HEK293 (cell line): ENCODE measurements at regions not wholly inside any gene's neighbourhood (a gene's known extent, or its start where the extent isn't known, plus 50 kb on each side); places are given as distances from the start of the nearest gene placed in this dataset.

Experiments
- CTCF ChIA-PET: fragments of 350-600 bp; formaldehyde crosslinking; extraction: SDS; loops from one replicate; lab custom pipeline; 2021; ENCODE audit warnings: antibody characterized with exemption; lab: Yijun Ruan, JAX
- POLR2A ChIA-PET: fragments of 300-600 bp; formaldehyde crosslinking; extraction: SDS; loops from one replicate; lab custom pipeline; 2020; ENCODE audit warnings: antibody characterized with exemption, inconsistent platforms; lab: Yijun Ruan, JAX
- H3K27ac ChIP-seq: fragments of 200-500 bp; sonication (Bioruptor generic); 2 replicates; pipeline ENCODE4 v1.5.1; 2014; ENCODE audit warnings: low read depth, low read length, control low read depth, inconsistent platforms; ENCODE audit errors: extremely low read depth
- H3K36me3 ChIP-seq, 2 experiments: fragments of 200-500 bp in 1 of 2; sonication (Bioruptor generic) in 1 of 2; 1 replicate in 1 of 2; 2 replicates in 1 of 2; pipeline ENCODE4 v1.5.1; 2014 to 2017; ENCODE audit warnings: inconsistent platforms in 2 of 2, low read length in 2 of 2; ENCODE audit not compliant: control insufficient read depth in 2 of 2, insufficient read depth in 1 of 2
- H3K4me1 ChIP-seq: fragments of 200-500 bp; sonication (Bioruptor generic); 2 replicates; pipeline ENCODE4 v1.5.1; 2014; ENCODE audit warnings: mild to moderate bottlenecking, low read length, inconsistent platforms; ENCODE audit not compliant: control insufficient read depth, insufficient read depth
- H3K4me3 ChIP-seq: 2 replicates; pipeline ENCODE4 v1.5.1; 2011; ENCODE audit warnings: low read depth, mild to moderate bottlenecking, control low read depth, low read length, moderate library complexity
- H3K9me3 ChIP-seq: fragments of 200-500 bp; sonication (Bioruptor generic); 2 replicates; pipeline ENCODE4 v1.5.1; 2014; ENCODE audit warnings: low read depth, low read length, inconsistent platforms; ENCODE audit not compliant: control insufficient read depth, insufficient read depth
- FEZF1 ChIP-seq: fragments of 450-650 bp; formaldehyde crosslinking; IDR thresholded peaks from 2 replicates; pipeline ENCODE4 v1.5.1; 2016; ENCODE audit warnings: missing biosample characterization, missing genetic modification characterization
- GLIS2 ChIP-seq: fragments of 450-650 bp; formaldehyde crosslinking; IDR thresholded peaks from 2 replicates; pipeline ENCODE4 v1.5.1; 2016; ENCODE audit warnings: missing biosample characterization, missing genetic modification characterization
- HOXC10 ChIP-seq: sonication (generic); formaldehyde crosslinking; IDR thresholded peaks from 2 replicates; pipeline ENCODE4 v1.8.1; 2023; ENCODE audit warnings: mild to moderate bottlenecking, missing genetic modification reagents
- HOXD13 ChIP-seq: sonication (generic); formaldehyde crosslinking; IDR thresholded peaks from 2 replicates; pipeline ENCODE4 v1.8.0; 2022; ENCODE audit warnings: missing genetic modification reagents, borderline replicate concordance
- MEIS1 ChIP-seq: sonication (generic); formaldehyde crosslinking; IDR thresholded peaks from 2 replicates; pipeline ENCODE4 v1.8.1; 2022; ENCODE audit warnings: missing genetic modification reagents, mild to moderate bottlenecking, borderline replicate concordance
- OVOL3 ChIP-seq: fragments of 450-650 bp; formaldehyde crosslinking; IDR thresholded peaks from 2 replicates; pipeline ENCODE4 v1.5.1; 2016; ENCODE audit warnings: missing biosample characterization, missing genetic modification characterization
- REPIN1 ChIP-seq: fragments of 450-650 bp; formaldehyde crosslinking; IDR thresholded peaks from 2 replicates; pipeline ENCODE4 v1.5.1; 2017; ENCODE audit warnings: missing biosample characterization, missing genetic modification characterization, low read depth
- SALL2 ChIP-seq: fragments of 450-650 bp; formaldehyde crosslinking; IDR thresholded peaks from 2 replicates; pipeline ENCODE4 v1.5.0; 2017; ENCODE audit warnings: missing biosample characterization, mild to moderate bottlenecking, missing genetic modification characterization, borderline replicate concordance
- SCRT1 ChIP-seq: fragments of 450-650 bp; formaldehyde crosslinking; IDR thresholded peaks from 2 replicates; pipeline ENCODE4 v1.5.1; 2016; ENCODE audit warnings: missing biosample characterization, missing genetic modification characterization, borderline replicate concordance
- SCRT2 ChIP-seq: fragments of 450-650 bp; formaldehyde crosslinking; IDR thresholded peaks from 2 replicates; pipeline ENCODE4 v1.5.1; 2016; ENCODE audit warnings: missing biosample characterization, missing genetic modification characterization
- ZBTB1 ChIP-seq: fragments of 450-650 bp; formaldehyde crosslinking; IDR thresholded peaks from 2 replicates; pipeline ENCODE4 v1.5.1; 2016; ENCODE audit warnings: missing biosample characterization, missing genetic modification characterization
- ZBTB21 ChIP-seq: fragments of 450-650 bp; formaldehyde crosslinking; IDR thresholded peaks from 2 replicates; pipeline ENCODE4 v1.5.1; 2017; ENCODE audit warnings: missing biosample characterization, missing genetic modification characterization
- ZBTB48 ChIP-seq: fragments of 450-650 bp; formaldehyde crosslinking; IDR thresholded peaks from 2 replicates; pipeline ENCODE4 v1.5.1; 2016; ENCODE audit warnings: missing biosample characterization, missing genetic modification characterization
- ZNF138 ChIP-seq: fragments of 450-650 bp; formaldehyde crosslinking; IDR thresholded peaks from 2 replicates; pipeline ENCODE4 v1.5.1; 2016; ENCODE audit warnings: missing biosample characterization, missing genetic modification characterization, borderline replicate concordance
- ZNF140 ChIP-seq: fragments of 450-650 bp; formaldehyde crosslinking; IDR thresholded peaks from 2 replicates; pipeline ENCODE4 v1.5.1; 2016; ENCODE audit warnings: missing biosample characterization, missing genetic modification characterization
- ZNF157 ChIP-seq: fragments of 450-650 bp; formaldehyde crosslinking; IDR thresholded peaks from 2 replicates; pipeline ENCODE4 v1.5.1; 2016; ENCODE audit warnings: missing biosample characterization, missing genetic modification characterization
- ZNF184 ChIP-seq: fragments of 450-650 bp; IDR thresholded peaks from 2 replicates; pipeline ENCODE4 v1.5.1; 2018; ENCODE audit warnings: missing biosample characterization, mild to moderate bottlenecking, missing genetic modification characterization
- ZNF2 ChIP-seq: fragments of 450-650 bp; formaldehyde crosslinking; IDR thresholded peaks from 2 replicates; pipeline ENCODE4 v1.5.1; 2016; ENCODE audit warnings: missing biosample characterization, missing genetic modification characterization
- ZNF202 ChIP-seq: fragments of 450-650 bp; formaldehyde crosslinking; IDR thresholded peaks from 2 replicates; pipeline ENCODE4 v1.5.1; 2016; ENCODE audit warnings: missing biosample characterization, missing genetic modification characterization, borderline replicate concordance
- ZNF211 ChIP-seq: fragments of 450-650 bp; formaldehyde crosslinking; IDR thresholded peaks from 2 replicates; pipeline ENCODE4 v1.5.1; 2016; ENCODE audit warnings: low read depth, missing biosample characterization, missing genetic modification characterization
- ZNF266 ChIP-seq: fragments of 450-650 bp; formaldehyde crosslinking; IDR thresholded peaks from 2 replicates; pipeline ENCODE4 v1.5.1; 2016; ENCODE audit warnings: missing biosample characterization, missing genetic modification characterization, low read depth
- ZNF366 ChIP-seq: fragments of 450-650 bp; formaldehyde crosslinking; conservative IDR thresholded peaks from 2 replicates; pipeline ENCODE4 v1.5.1; 2016; ENCODE audit warnings: missing biosample characterization, missing genetic modification characterization
- ZNF394 ChIP-seq: fragments of 450-650 bp; formaldehyde crosslinking; IDR thresholded peaks from 2 replicates; pipeline ENCODE4 v1.5.1; 2016; ENCODE audit warnings: missing biosample characterization, missing genetic modification characterization, mild to moderate bottlenecking, moderate library complexity, borderline replicate concordance
- ZNF433 ChIP-seq: fragments of 450-650 bp; formaldehyde crosslinking; IDR thresholded peaks from 2 replicates; pipeline ENCODE4 v1.5.1; 2016; ENCODE audit warnings: missing biosample characterization, missing genetic modification characterization, low read depth
- ZNF548 ChIP-seq: fragments of 450-650 bp; formaldehyde crosslinking; IDR thresholded peaks from 2 replicates; pipeline ENCODE4 v1.5.1; 2016; ENCODE audit warnings: missing biosample characterization, missing genetic modification characterization
- ZNF654 ChIP-seq: fragments of 450-650 bp; formaldehyde crosslinking; IDR thresholded peaks from 2 replicates; pipeline ENCODE4 v1.5.1; 2016; ENCODE audit warnings: low read depth, missing biosample characterization, missing genetic modification characterization
- ZNF658 ChIP-seq: fragments of 450-650 bp; formaldehyde crosslinking; IDR thresholded peaks from 2 replicates; pipeline ENCODE4; 2016; ENCODE audit warnings: missing biosample characterization, missing genetic modification characterization
- ZNF768 ChIP-seq: fragments of 450-650 bp; formaldehyde crosslinking; IDR thresholded peaks from 2 replicates; pipeline ENCODE4 v1.5.1; 2018; ENCODE audit warnings: missing biosample characterization, mild to moderate bottlenecking, missing genetic modification characterization
- ZSCAN30 ChIP-seq: fragments of 450-650 bp; IDR thresholded peaks from 2 replicates; pipeline ENCODE4 v1.5.1; 2018; ENCODE audit warnings: missing biosample characterization, mild to moderate bottlenecking, missing genetic modification characterization, moderate library complexity
- TF ChIP-seq, protein P1 (sequence below): fragments of 450-650 bp; formaldehyde crosslinking; IDR thresholded peaks from 2 replicates; pipeline ENCODE4 v1.5.1; 2016; ENCODE audit warnings: missing biosample characterization, missing genetic modification characterization, borderline replicate concordance
- TF ChIP-seq, protein P2 (sequence below): sonication (generic); formaldehyde crosslinking; IDR thresholded peaks from 2 replicates; pipeline ENCODE4 v1.8.1; 2022; ENCODE audit warnings: mild to moderate bottlenecking, moderate library complexity, missing genetic modification reagents
- TF ChIP-seq, protein P3 (sequence below): fragments of 450-650 bp; formaldehyde crosslinking; IDR thresholded peaks from 2 replicates; pipeline ENCODE4 v1.5.1; 2016; ENCODE audit warnings: missing biosample characterization, missing genetic modification characterization, low read depth

DNA sequence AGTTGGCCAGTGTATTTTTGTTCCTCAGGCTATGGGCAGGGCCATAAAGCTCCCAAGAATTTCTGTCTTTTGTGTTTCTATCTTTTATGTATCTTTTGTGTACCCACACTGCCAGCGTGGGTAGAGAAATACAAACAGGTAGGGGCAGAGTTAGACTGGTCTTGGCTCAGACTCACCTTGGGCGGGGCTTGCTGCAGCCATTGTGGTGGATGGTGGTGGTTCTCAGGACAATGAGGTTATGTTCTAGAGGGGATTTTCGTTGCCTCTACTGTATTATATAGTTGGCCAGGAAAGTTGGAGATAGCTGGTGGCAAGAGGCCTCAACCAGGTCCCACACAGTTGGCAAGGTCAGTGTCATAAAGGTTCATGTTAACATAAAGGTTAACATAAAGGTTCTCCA, 977.5 kb upstream of the LRFN5 start:
- no peaks in the 10 kb centered on the region for H3K36me3 ChIP-seq
- no peak overlapping the region for H3K27ac ChIP-seq
- TF ChIP-seq ZBTB21 (no peak), ZNF157 (no peak), SCRT1 (no peak), ZBTB1 (no peak), ZBTB48 (tag by site-specific recombination) (no peak), ZNF548 (tag by site-specific recombination) (no peak), GLIS2 (tag by site-specific recombination) (no peak), ZNF140 (no peak), ZNF768 (no peak), ZNF266 (tag by site-specific recombination) (no peak), ZNF366 (tag by site-specific recombination) (no peak)
- TF ChIP-seq, protein P1, sequence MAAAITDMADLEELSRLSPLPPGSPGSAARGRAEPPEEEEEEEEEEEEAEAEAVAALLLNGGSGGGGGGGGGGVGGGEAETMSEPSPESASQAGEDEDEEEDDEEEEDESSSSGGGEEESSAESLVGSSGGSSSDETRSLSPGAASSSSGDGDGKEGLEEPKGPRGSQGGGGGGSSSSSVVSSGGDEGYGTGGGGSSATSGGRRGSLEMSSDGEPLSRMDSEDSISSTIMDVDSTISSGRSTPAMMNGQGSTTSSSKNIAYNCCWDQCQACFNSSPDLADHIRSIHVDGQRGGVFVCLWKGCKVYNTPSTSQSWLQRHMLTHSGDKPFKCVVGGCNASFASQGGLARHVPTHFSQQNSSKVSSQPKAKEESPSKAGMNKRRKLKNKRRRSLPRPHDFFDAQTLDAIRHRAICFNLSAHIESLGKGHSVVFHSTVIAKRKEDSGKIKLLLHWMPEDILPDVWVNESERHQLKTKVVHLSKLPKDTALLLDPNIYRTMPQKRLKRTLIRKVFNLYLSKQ: no peak
- TF ChIP-seq, protein P2, sequence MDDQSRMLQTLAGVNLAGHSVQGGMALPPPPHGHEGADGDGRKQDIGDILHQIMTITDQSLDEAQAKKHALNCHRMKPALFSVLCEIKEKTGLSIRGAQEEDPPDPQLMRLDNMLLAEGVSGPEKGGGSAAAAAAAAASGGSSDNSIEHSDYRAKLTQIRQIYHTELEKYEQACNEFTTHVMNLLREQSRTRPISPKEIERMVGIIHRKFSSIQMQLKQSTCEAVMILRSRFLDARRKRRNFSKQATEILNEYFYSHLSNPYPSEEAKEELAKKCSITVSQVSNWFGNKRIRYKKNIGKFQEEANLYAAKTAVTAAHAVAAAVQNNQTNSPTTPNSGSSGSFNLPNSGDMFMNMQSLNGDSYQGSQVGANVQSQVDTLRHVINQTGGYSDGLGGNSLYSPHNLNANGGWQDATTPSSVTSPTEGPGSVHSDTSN (CRISPR knock-in tag): no peak
- TF ChIP-seq, protein P3, sequence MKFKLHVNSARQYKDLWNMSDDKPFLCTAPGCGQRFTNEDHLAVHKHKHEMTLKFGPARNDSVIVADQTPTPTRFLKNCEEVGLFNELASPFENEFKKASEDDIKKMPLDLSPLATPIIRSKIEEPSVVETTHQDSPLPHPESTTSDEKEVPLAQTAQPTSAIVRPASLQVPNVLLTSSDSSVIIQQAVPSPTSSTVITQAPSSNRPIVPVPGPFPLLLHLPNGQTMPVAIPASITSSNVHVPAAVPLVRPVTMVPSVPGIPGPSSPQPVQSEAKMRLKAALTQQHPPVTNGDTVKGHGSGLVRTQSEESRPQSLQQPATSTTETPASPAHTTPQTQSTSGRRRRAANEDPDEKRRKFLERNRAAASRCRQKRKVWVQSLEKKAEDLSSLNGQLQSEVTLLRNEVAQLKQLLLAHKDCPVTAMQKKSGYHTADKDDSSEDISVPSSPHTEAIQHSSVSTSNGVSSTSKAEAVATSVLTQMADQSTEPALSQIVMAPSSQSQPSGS (tag by site-specific recombination): no peak
- CTCF ChIA-PET: interaction anchor here (0.7 kb wide), 1 partner anchor 782 kb away, joined by 3 read pairs; no protein-coding TSS in a partner anchor
- H3K4me3 ChIP-seq: no peak overlapping the region
- no peaks in the 10 kb centered on the region for H3K4me1 ChIP-seq
- no peaks in the 10 kb centered on the region for H3K9me3 ChIP-seq
- POLR2A ChIA-PET: no interaction called here

DNA sequence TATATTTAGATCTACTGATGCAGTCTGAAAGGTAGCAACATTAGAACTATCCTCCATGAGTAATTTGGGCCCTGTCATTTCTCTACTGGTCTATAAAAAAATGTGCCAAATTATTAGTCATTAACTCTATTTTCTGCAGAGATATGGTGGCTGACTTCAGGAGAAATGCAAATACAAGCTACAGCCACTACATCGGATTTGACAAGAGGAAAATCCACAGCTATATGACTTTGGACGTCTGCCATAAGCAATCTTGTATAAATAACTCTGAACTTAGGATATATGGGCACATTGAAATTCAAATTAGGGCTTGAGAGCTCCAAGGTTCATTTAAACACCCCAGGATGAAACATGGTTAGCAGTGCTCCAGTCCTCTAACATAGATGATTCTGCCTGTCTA, 983.0 kb upstream of the LRFN5 start:
- Histone ChIP-seq H3K4me1 (no peaks in the 10 kb centered on the region), H3K27ac (no peak overlapping the region), H3K9me3 (no peaks in the 10 kb centered on the region), H3K36me3 (no peaks in the 10 kb centered on the region), H3K4me3 (no peak overlapping the region)
- ChIA-PET CTCF (interaction anchor here (0.6 kb wide), 1 partner anchor 119 kb away, joined by 3 read pairs; no protein-coding TSS in a partner anchor), POLR2A (no interaction called here)
- no peak for TF ChIP-seq ZNF202 (tag by site-specific recombination)
- no peak for TF ChIP-seq ZNF211 (tag by site-specific recombination)
- TF ChIP-seq ZNF184 (tag by site-specific recombination): no peak
- no peak for TF ChIP-seq ZNF654 (tag by site-specific recombination)
- TF ChIP-seq MEIS1: no peak
- TF ChIP-seq ZNF658 (tag by site-specific recombination): no peak
- no peak for TF ChIP-seq HOXC10 (CRISPR knock-in tag)
- no peak for TF ChIP-seq ZNF138 (tag by site-specific recombination)
- TF ChIP-seq HOXD13 (CRISPR knock-in tag): no peak
- TF ChIP-seq SALL2: no peak
- TF ChIP-seq, protein P2 (CRISPR knock-in tag): no peak
- no peak for TF ChIP-seq ZNF433 (tag by site-specific recombination)
- no peak for TF ChIP-seq OVOL3 (tag by site-specific recombination)
- TF ChIP-seq SCRT2 (tag by site-specific recombination): no peak
- no peak for TF ChIP-seq ZSCAN30
- no peak for TF ChIP-seq ZNF394 (tag by site-specific recombination)
- TF ChIP-seq ZNF2 (tag by site-specific recombination): no peak
- no peak for TF ChIP-seq FEZF1 (tag by site-specific recombination)
- no peak for TF ChIP-seq REPIN1 (tag by site-specific recombination)
